IMR-90 (cell line): ENCODE measurements at regions not wholly inside any gene's neighbourhood (a gene's known extent, or its start where the extent isn't known, plus 50 kb on each side); places are given as distances from the start of the nearest gene placed in this dataset.

Experiments
- ATAC-seq: fragments of 200-7000 bp; cut with Tn5 transposase; 2 replicates; pipeline ENCODE4 v1.9.1; 2020; ENCODE audit warnings: low read depth, mild to moderate bottlenecking, moderate library complexity
- BruUV-seq: library from RNA; stranded (reverse); fragments of 400-500 nt; replicated peaks from 2 replicates; lab custom pipeline; 2021; lab: Mats Ljungman, UMichigan
- CTCF ChIA-PET: fragments of 300-600 bp; formaldehyde crosslinking; extraction: SDS; loops from one replicate; lab custom pipeline; 2021; ENCODE audit warnings: antibody characterized with exemption; lab: Yijun Ruan, JAX
- POLR2A ChIA-PET: fragments of 300-600 bp; sonication (Branson Sonifier 250); formaldehyde crosslinking; loops from one replicate; lab custom pipeline; 2022; ENCODE audit warnings: antibody characterized with exemption; ENCODE audit not compliant: unreplicated experiment; lab: Charles Lee
- DNase-seq: peaks from one replicate; pipeline ENCODE4 v3.0.0; 2013
- H2AFZ ChIP-seq: replicated peaks from 2 replicates; pipeline ENCODE3; 2013; ENCODE audit warnings: low read length, mild to moderate bottlenecking; ENCODE audit not compliant: poor library complexity
- H2AK5ac ChIP-seq: 2 replicates; pipeline ENCODE4 v1.6.1; 2013; ENCODE audit warnings: low read depth, low read length, inconsistent platforms
- H2AK9ac ChIP-seq: replicated peaks from 2 replicates; pipeline ENCODE3; 2013; ENCODE audit warnings: mild to moderate bottlenecking, low read depth, low read length, moderate library complexity; ENCODE audit not compliant: poor library complexity
- H2BK120ac ChIP-seq: 2 replicates; pipeline ENCODE4 v1.6.1; 2013; ENCODE audit warnings: low read depth, low read length, inconsistent platforms
- H2BK15ac ChIP-seq: 3 replicates; pipeline ENCODE4 v1.6.1; 2013; ENCODE audit warnings: low read depth, low read length, inconsistent platforms
- H2BK20ac ChIP-seq: 2 replicates; pipeline ENCODE4 v1.6.1; 2013; ENCODE audit warnings: low read depth, mild to moderate bottlenecking, inconsistent platforms, low read length, moderate library complexity
- H2BK5ac ChIP-seq: 2 replicates; pipeline ENCODE4 v1.6.1; 2013; ENCODE audit warnings: mild to moderate bottlenecking, low read depth, low read length, inconsistent platforms; ENCODE audit not compliant: poor library complexity, severe bottlenecking
- H3K14ac ChIP-seq: replicated peaks from 2 replicates; pipeline ENCODE4 v1.6.1; 2013; ENCODE audit warnings: low read depth, low read length, inconsistent platforms
- H3K18ac ChIP-seq: 2 replicates; pipeline ENCODE4 v1.6.1; 2013; ENCODE audit warnings: low read depth, low read length, control low read depth
- H3K23ac ChIP-seq: 2 replicates; pipeline ENCODE4 v1.6.1; 2013; ENCODE audit warnings: low read depth, low read length, inconsistent platforms
- H3K27ac ChIP-seq: 2 replicates; pipeline ENCODE4 v1.5.1; 2013; ENCODE audit warnings: mild to moderate bottlenecking, control low read depth, low read length; ENCODE audit not compliant: insufficient read depth
- H3K27me3 ChIP-seq: 2 replicates; pipeline ENCODE4 v1.6.1; 2013; ENCODE audit warnings: low read length; ENCODE audit not compliant: control insufficient read depth, insufficient read depth
- H3K36me3 ChIP-seq: 2 replicates; pipeline ENCODE4 v1.6.1; 2013; ENCODE audit warnings: low read length, mixed read lengths; ENCODE audit not compliant: control insufficient read depth, insufficient read depth
- H3K4ac ChIP-seq: 2 replicates; pipeline ENCODE4 v1.6.1; 2013; ENCODE audit warnings: low read depth, low read length, inconsistent platforms
- H3K4me1 ChIP-seq: 2 replicates; pipeline ENCODE4 v1.6.1; 2013; ENCODE audit warnings: low read length, mixed read lengths; ENCODE audit not compliant: control insufficient read depth, insufficient read depth
- H3K4me2 ChIP-seq: 2 replicates; pipeline ENCODE4 v1.6.1; 2013; ENCODE audit warnings: low read depth, mild to moderate bottlenecking, control low read depth, low read length, moderate library complexity
- H3K4me3 ChIP-seq: 2 replicates; pipeline ENCODE4 v1.5.1; 2013; ENCODE audit warnings: low read depth, mild to moderate bottlenecking, control low read depth, low read length, moderate library complexity; ENCODE audit not compliant: insufficient read depth
- H3K56ac ChIP-seq: 2 replicates; pipeline ENCODE4 v1.6.1; 2013; ENCODE audit warnings: low read length, inconsistent platforms; ENCODE audit not compliant: insufficient read depth; ENCODE audit errors: extremely low read depth
- H3K79me1 ChIP-seq, 2 experiments: 2 replicates each; pipeline ENCODE4 v1.6.1; 2013; ENCODE audit warnings: low read length in 2 of 2, inconsistent platforms in 1 of 2, low read depth in 1 of 2
- H3K9ac ChIP-seq: 2 replicates; pipeline ENCODE4 v1.6.1; 2013; ENCODE audit warnings: low read depth, low read length, control low read depth
- H3K9me1 ChIP-seq: 2 replicates; pipeline ENCODE4 v1.6.1; 2013; ENCODE audit warnings: low read length, inconsistent platforms; ENCODE audit not compliant: insufficient read depth
- H3K9me3 ChIP-seq: 2 replicates; pipeline ENCODE4 v1.6.1; 2013; ENCODE audit warnings: low read length; ENCODE audit not compliant: control insufficient read depth, insufficient read depth
- H4K20me1 ChIP-seq: 2 replicates; pipeline ENCODE4 v1.6.1; 2013; ENCODE audit warnings: low read length, inconsistent platforms; ENCODE audit not compliant: insufficient read depth
- H4K5ac ChIP-seq: 2 replicates; pipeline ENCODE4 v1.6.1; 2013; ENCODE audit warnings: mild to moderate bottlenecking, low read depth, low read length, control low read depth
- H4K8ac ChIP-seq, 2 experiments: 2 replicates each; pipeline ENCODE4 v1.6.1; 2013; ENCODE audit warnings: low read depth in 2 of 2, low read length in 2 of 2, control low read depth in 1 of 2, inconsistent platforms in 1 of 2
- H4K91ac ChIP-seq: 2 replicates; pipeline ENCODE4 v1.6.1; 2013; ENCODE audit warnings: low read depth, low read length, inconsistent platforms; ENCODE audit not compliant: insufficient read depth
- BHLHE40 ChIP-seq: fragments of 150-350 bp; IDR thresholded peaks from 2 replicates; pipeline ENCODE4 v1.6.1; 2016; ENCODE audit warnings: mild to moderate bottlenecking, low read depth, low read length
- CHD1 ChIP-seq: IDR thresholded peaks from 2 replicates; pipeline ENCODE4 v1.6.1; 2012; ENCODE audit warnings: low read depth, low read length, improper control_type of control experiment
- FOS ChIP-seq: fragments of 150-350 bp; IDR thresholded peaks from 2 replicates; pipeline ENCODE4 v1.6.1; 2016; ENCODE audit warnings: low read depth, low read length
- MAFK ChIP-seq: IDR thresholded peaks from 2 replicates; pipeline ENCODE4 v1.6.1; 2012; ENCODE audit warnings: low read depth, low read length, improper control_type of control experiment
- MXI1 ChIP-seq: IDR thresholded peaks from 2 replicates; pipeline ENCODE4 v1.6.1; 2012; ENCODE audit warnings: low read depth, mild to moderate bottlenecking, low read length, moderate library complexity, borderline replicate concordance
- NFE2L2 ChIP-seq: fragments of 150-350 bp; IDR thresholded peaks from 2 replicates; pipeline ENCODE4 v1.6.1; 2016; ENCODE audit warnings: low read depth, mild to moderate bottlenecking, low read length
- POLR2A ChIP-seq: IDR thresholded peaks from 2 replicates; pipeline ENCODE4 v1.6.1; 2012; ENCODE audit warnings: mild to moderate bottlenecking, low read depth, low read length
- RAD21 ChIP-seq: IDR thresholded peaks from 2 replicates; pipeline ENCODE4 v1.6.1; 2012; ENCODE audit warnings: low read length, improper control_type of control experiment
- RCOR1 ChIP-seq: IDR thresholded peaks from 2 replicates; pipeline ENCODE4 v1.6.1; 2012; ENCODE audit warnings: mild to moderate bottlenecking, low read length, improper control_type of control experiment; ENCODE audit not compliant: insufficient replicate concordance
- RFX5 ChIP-seq: IDR thresholded peaks from 2 replicates; pipeline ENCODE4 v1.8.0; 2012; ENCODE audit warnings: low read depth, mild to moderate bottlenecking, low read length, moderate library complexity
- WGBS, 2 experiments: methylation state at CpG; one replicate each; pipeline versions ENCODE4 v1.1.5 to v1.1.7; 2013; ENCODE audit warnings: missing lambda C conversion rate in 2 of 2; ENCODE audit not compliant: insufficient read length in 1 of 2; ENCODE audit errors: extremely low coverage in 2 of 2; 5-methylcytosine and 5-hydroxymethylcytosine counted together
- dilution Hi-C: fragments of 300-500 bp; cut with HindIII; formaldehyde crosslinking; loops from one replicate; pipeline ENCODE4 v1.14.3; 2018; ENCODE audit warnings: low sequenced_read_pairs; ENCODE audit not compliant: unreplicated experiment
- in situ Hi-C: fragments of 300-500 bp; cut with MboI; formaldehyde crosslinking; loops from 3 replicates; pipeline ENCODE4 v1.14.3; 2019; ENCODE audit warnings: low sequenced_read_pairs, inconsistent platforms, mixed read lengths
- intact Hi-C: fragments of 100-400 bp; cut with micrococcal nuclease; formaldehyde crosslinking; loops from 2 replicates; pipeline ENCODE4 v1.10.0; 2022
- TF ChIP-seq, protein P1 (sequence below): fragments of 150-350 bp; IDR thresholded peaks from 2 replicates; pipeline ENCODE4 v1.6.1; 2016; ENCODE audit warnings: low read depth, mild to moderate bottlenecking, low read length, moderate library complexity, borderline replicate concordance

DNA sequence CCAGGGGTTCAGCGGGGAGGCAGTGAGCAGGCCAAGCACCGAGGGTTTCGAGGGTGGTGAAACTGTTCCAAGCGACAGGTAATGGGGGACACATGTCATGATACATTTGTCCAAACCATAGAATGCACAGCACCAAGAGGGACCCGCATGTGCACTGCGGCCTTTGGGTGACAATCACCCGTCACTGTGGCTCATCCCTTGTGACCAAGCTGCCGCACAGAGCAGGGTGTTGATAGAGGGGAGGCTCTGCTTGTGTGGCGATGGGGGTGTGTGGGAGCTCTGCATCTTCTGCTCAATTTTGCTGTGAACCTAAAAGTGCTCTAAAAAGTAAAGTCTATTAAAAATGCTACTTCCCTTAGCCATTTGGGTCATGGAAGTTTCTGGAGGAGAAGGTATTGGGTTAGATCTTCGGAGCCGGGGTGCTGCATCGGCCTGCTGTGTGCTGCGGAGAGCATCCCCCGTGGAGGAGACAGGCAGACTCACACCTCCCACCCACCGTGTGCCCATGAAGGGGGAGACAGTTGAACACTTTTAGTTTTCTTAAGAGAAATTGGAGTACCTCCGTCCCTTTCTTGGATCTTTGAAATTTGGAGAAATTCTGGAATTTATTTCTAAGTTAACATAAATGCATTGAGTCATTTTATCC, 280.4 kb upstream of the IRX2 start:
- BruUV-seq: no TSS peak
- intact Hi-C loops: no loop called here

More for the DNA sequence above, 280.4 kb upstream of the IRX2 start:
- Histone ChIP-seq H3K23ac (no peak overlapping the region), H2BK15ac (no peak overlapping the region), H3K79me1 (no peaks in the 10 kb centered on the region), H3K14ac (no peak overlapping the region), H3K56ac (no peak overlapping the region), H3K4ac (no peak overlapping the region), H4K20me1 (no peaks in the 10 kb centered on the region), H2AK9ac (no peak overlapping the region), H2BK5ac (no peak overlapping the region), H3K9me1 (no peaks in the 10 kb centered on the region), H3K18ac (no peak overlapping the region), H2BK20ac (no peak overlapping the region), H3K4me2 (no peak overlapping the region), H3K4me1 (no peaks in the 10 kb centered on the region), H2BK120ac (no peak overlapping the region), H3K27me3 (no peaks in the 10 kb centered on the region), H4K91ac (no peak overlapping the region), H3K36me3 (no peaks in the 10 kb centered on the region), H3K4me3 (no peak overlapping the region), H2AFZ (no peak overlapping the region), H3K27ac (no peak overlapping the region), H3K9ac (no peak overlapping the region), H4K8ac (no peak overlapping the region), H2AK5ac (no peak overlapping the region), H4K5ac (no peak overlapping the region), H3K9me3 (peaks cover 49% of the 10 kb centered on the region)
- CTCF ChIA-PET: no interaction called here
- POLR2A ChIA-PET: no interaction called here
- in situ Hi-C loops (no loop called here), dilution Hi-C loops (no loop called here)
- ATAC-seq (no peak), DNase-seq (no peak)
- TF ChIP-seq FOS (no peak), NFE2L2 (no peak), MXI1 (no peak), POLR2A (no peak), CHD1 (no peak), RAD21 (no peak), RFX5 (no peak), RCOR1 (no peak), BHLHE40 (no peak), MAFK (no peak)
- TF ChIP-seq, protein P1, sequence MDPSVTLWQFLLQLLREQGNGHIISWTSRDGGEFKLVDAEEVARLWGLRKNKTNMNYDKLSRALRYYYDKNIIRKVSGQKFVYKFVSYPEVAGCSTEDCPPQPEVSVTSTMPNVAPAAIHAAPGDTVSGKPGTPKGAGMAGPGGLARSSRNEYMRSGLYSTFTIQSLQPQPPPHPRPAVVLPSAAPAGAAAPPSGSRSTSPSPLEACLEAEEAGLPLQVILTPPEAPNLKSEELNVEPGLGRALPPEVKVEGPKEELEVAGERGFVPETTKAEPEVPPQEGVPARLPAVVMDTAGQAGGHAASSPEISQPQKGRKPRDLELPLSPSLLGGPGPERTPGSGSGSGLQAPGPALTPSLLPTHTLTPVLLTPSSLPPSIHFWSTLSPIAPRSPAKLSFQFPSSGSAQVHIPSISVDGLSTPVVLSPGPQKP: no peak
- WGBS, 2 experiments: 76% methylated on average over 2 of the region's 16 CpGs; no CpG with 5 or more reads in 1 of the 2 experiments
